Activated CD8-positive, alpha-beta T cell treated with anti-CD3 and anti-CD28 coated beads, Interleukin-2, amount 10 ng/mL, durations not matched to agents 7 days and 5 days (primary cell): ENCODE measurements at regions not wholly inside any gene's neighbourhood (a gene's known extent, or its start where the extent isn't known, plus 50 kb on each side); places are given as distances from the start of the nearest gene placed in this dataset.
"Not testable (repeated sequence)": the region's sequence is repeated elsewhere in the genome, so short reads cannot be mapped to it uniquely, and the experiment has no call there.

ENCODE experiments used
- ATAC-seq: fragments of 150-1000 bp; cut with Tn5 transposase; one replicate; pipeline ENCODE4 v1.10.0; 2021; ENCODE audit warnings: moderate library complexity
- CTCF ChIA-PET: fragments of 350-600 bp; sonication (Branson Sonifier 250); formaldehyde crosslinking; loops from one replicate; lab custom pipeline; 2021; ENCODE audit warnings: antibody characterized with exemption; lab: Charles Lee
- POLR2A ChIA-PET: fragments of 350-600 bp; sonication (Branson Sonifier 250); formaldehyde crosslinking; loops from one replicate; lab custom pipeline; 2021; ENCODE audit warnings: antibody characterized with exemption; lab: Charles Lee
- DNase-seq: peaks from one replicate; pipeline ENCODE4 v3.0.0-alpha.2; 2020
- H3K27ac Mint-ChIP-seq: one replicate; pipeline ENCODE4 v1.8.0; 2021; ENCODE audit warnings: mild to moderate bottlenecking, mixed read lengths
- H3K27me3 Mint-ChIP-seq: one replicate; pipeline ENCODE4 v1.8.0; 2021; ENCODE audit warnings: low read depth, mixed read lengths
- H3K36me3 Mint-ChIP-seq: one replicate; pipeline ENCODE4 v1.8.0; 2021; ENCODE audit warnings: low read depth, mixed read lengths
- H3K4me1 Mint-ChIP-seq: one replicate; pipeline ENCODE4 v1.8.0; 2021; ENCODE audit warnings: low read depth, mixed read lengths
- H3K4me3 Mint-ChIP-seq: one replicate; pipeline ENCODE4 v1.8.0; 2021; ENCODE audit warnings: mild to moderate bottlenecking, mixed read lengths
- H3K9me3 Mint-ChIP-seq: one replicate; pipeline ENCODE4 v1.8.0; 2022; ENCODE audit warnings: mixed read lengths; ENCODE audit not compliant: insufficient read depth

DNA sequence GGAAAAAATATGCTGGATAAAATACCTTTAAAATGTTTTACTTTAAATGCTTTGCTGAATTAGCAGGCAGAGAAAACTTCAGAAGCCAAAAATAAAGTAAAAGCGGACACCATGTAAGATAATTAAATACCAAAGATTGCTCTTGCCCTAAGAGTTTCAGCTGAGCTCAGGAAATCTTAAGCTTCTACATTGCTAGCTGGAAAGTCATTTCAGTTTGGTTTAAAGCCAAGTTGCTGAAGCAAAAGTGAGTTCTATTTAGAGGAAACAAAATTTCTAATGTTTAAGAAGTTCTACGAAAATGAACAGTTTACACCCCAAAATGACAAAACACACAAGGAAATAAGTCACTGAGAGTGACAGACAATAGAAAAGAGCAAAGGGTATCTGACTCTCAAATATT, 310.0 kb downstream of the ADAMTS20 start:
- POLR2A ChIA-PET, result no interaction called here
- Mint-ChIP-seq H3K27me3 (no peaks in the 10 kb centered on the region), H3K9me3 (peaks cover 4% of the 10 kb centered on the region), H3K27ac (no peak overlapping the region), H3K36me3 (no peaks in the 10 kb centered on the region), H3K4me1 (no peaks in the 10 kb centered on the region), H3K4me3 (no peak overlapping the region)
- DNase-seq (no peak), ATAC-seq (no peak)
- CTCF ChIA-PET, result no interaction called here

GRCh38 chr12:43238281-43238680, 313.7 kb downstream of the ADAMTS20 start:
- Mint-ChIP-seq H3K4me1 (no peaks in the 10 kb centered on the region), H3K9me3 (peaks cover 4% of the 10 kb centered on the region), H3K36me3 (no peaks in the 10 kb centered on the region), H3K27ac (no peak overlapping the region), H3K4me3 (no peak overlapping the region), H3K27me3 (no peaks in the 10 kb centered on the region)
- POLR2A ChIA-PET, result no interaction called here
- no peak for DNase-seq
- CTCF ChIA-PET, result no interaction called here
- no peak for ATAC-seq

GRCh38 chr12:43237238-43237879, 314.6 kb downstream of the ADAMTS20 start:
- Mint-ChIP-seq H3K4me3 (no peak overlapping the region), H3K36me3 (no peaks in the 10 kb centered on the region), H3K4me1 (no peaks in the 10 kb centered on the region), H3K27me3 (no peaks in the 10 kb centered on the region), H3K27ac (no peak overlapping the region), H3K9me3 (peaks cover 4% of the 10 kb centered on the region)
- ATAC-seq (no peak), DNase-seq (no peak)
- POLR2A ChIA-PET, result no interaction called here
- CTCF ChIA-PET, result no interaction called here

GRCh38 chr12:43235721-43236120, 316.3 kb downstream of the ADAMTS20 start:
- DNase-seq (no peak), ATAC-seq (no peak)
- POLR2A ChIA-PET, result no interaction called here
- CTCF ChIA-PET, result no interaction called here
- no peaks in the 10 kb centered on the region for H3K36me3 Mint-ChIP-seq
- H3K4me1 Mint-ChIP-seq, result no peaks in the 10 kb centered on the region
- H3K9me3 Mint-ChIP-seq, result peaks cover 4% of the 10 kb centered on the region
- no peaks in the 10 kb centered on the region for H3K27me3 Mint-ChIP-seq
- H3K4me3 Mint-ChIP-seq, result no peak overlapping the region
- H3K27ac Mint-ChIP-seq, result no peak overlapping the region

GRCh38 chr12:43233861-43234260, 318.1 kb downstream of the ADAMTS20 start:
- ATAC-seq (no peak), DNase-seq (no peak)
- no peak overlapping the region for H3K27ac Mint-ChIP-seq
- ChIA-PET POLR2A (no interaction called here), CTCF (no interaction called here)
- H3K9me3 Mint-ChIP-seq, result no peaks in the 10 kb centered on the region
- H3K27me3 Mint-ChIP-seq, result no peaks in the 10 kb centered on the region
- no peaks in the 10 kb centered on the region for H3K36me3 Mint-ChIP-seq
- no peak overlapping the region for H3K4me3 Mint-ChIP-seq
- no peaks in the 10 kb centered on the region for H3K4me1 Mint-ChIP-seq

DNA sequence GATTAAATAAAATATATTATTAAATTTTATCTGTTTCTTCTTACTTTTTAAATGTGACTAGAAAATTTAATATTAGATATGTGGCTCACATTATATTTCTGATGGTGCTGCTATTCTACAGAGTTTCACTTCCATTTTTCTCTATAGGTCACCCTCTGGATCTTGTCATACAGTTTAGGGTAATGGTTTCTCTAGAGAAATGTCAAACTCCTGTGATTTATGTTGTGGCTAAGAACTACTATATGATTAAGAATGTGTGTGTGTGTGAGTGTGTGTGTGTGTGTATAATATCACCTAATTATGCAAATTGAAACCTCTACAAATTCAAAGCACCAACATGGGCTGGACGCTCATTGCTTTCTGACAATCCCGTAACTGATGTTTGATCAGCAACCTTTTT, 325.9 kb downstream of the ADAMTS20 start:
- DNase-seq (no peak), ATAC-seq (no peak)
- no peaks in the 10 kb centered on the region for H3K36me3 Mint-ChIP-seq
- no peaks in the 10 kb centered on the region for H3K4me1 Mint-ChIP-seq
- no peak overlapping the region for H3K27ac Mint-ChIP-seq
- ChIA-PET CTCF (no interaction called here), POLR2A (no interaction called here)
- no peaks in the 10 kb centered on the region for H3K9me3 Mint-ChIP-seq
- H3K27me3 Mint-ChIP-seq, result no peaks in the 10 kb centered on the region
- H3K4me3 Mint-ChIP-seq, result no peak overlapping the region

GRCh38 chr12:43224190-43224805, 327.7 kb downstream of the ADAMTS20 start:
- H3K4me1 Mint-ChIP-seq, POLR2A ChIA-PET, DNase-seq, H3K36me3 Mint-ChIP-seq, ATAC-seq, H3K4me3 Mint-ChIP-seq, CTCF ChIA-PET, H3K27me3 Mint-ChIP-seq, H3K9me3 Mint-ChIP-seq, H3K27ac Mint-ChIP-seq: not testable (repeated sequence)

- no peak for ATAC-seq
Observed at GRCh38 chr12:43222796-43223195, 329.2 kb downstream of the ADAMTS20 start.

GRCh38 chr12:43221216-43221615, 330.8 kb downstream of the ADAMTS20 start:
- no peaks in the 10 kb centered on the region for H3K4me1 Mint-ChIP-seq
- no peak overlapping the region for H3K4me3 Mint-ChIP-seq
- no peaks in the 10 kb centered on the region for H3K36me3 Mint-ChIP-seq
- H3K9me3 Mint-ChIP-seq, result no peaks in the 10 kb centered on the region
- H3K27me3 Mint-ChIP-seq, result no peaks in the 10 kb centered on the region
- DNase-seq (no peak), ATAC-seq (no peak)
- ChIA-PET CTCF (no interaction called here), POLR2A (no interaction called here)
- no peak overlapping the region for H3K27ac Mint-ChIP-seq

More at GRCh38 chr12:43222796-43223195, 329.2 kb downstream of the ADAMTS20 start:
- CTCF ChIA-PET, result no interaction called here
- no peak for DNase-seq
- Mint-ChIP-seq H3K4me3 (no peak overlapping the region), H3K9me3 (no peaks in the 10 kb centered on the region), H3K4me1 (no peaks in the 10 kb centered on the region), H3K27ac (no peak overlapping the region), H3K27me3 (no peaks in the 10 kb centered on the region), H3K36me3 (no peaks in the 10 kb centered on the region)
- POLR2A ChIA-PET, result no interaction called here

GRCh38 chr12:43216490-43216889, 335.5 kb downstream of the ADAMTS20 start:
- no peaks in the 10 kb centered on the region for H3K36me3 Mint-ChIP-seq
- DNase-seq, result no peak
- no peaks in the 10 kb centered on the region for H3K4me1 Mint-ChIP-seq
- H3K9me3 Mint-ChIP-seq, result no peaks in the 10 kb centered on the region
- POLR2A ChIA-PET, result no interaction called here
- H3K27me3 Mint-ChIP-seq, result no peaks in the 10 kb centered on the region
- no peak overlapping the region for H3K27ac Mint-ChIP-seq
- no peak overlapping the region for H3K4me3 Mint-ChIP-seq
- CTCF ChIA-PET, result no interaction called here
- no peak for ATAC-seq

DNA sequence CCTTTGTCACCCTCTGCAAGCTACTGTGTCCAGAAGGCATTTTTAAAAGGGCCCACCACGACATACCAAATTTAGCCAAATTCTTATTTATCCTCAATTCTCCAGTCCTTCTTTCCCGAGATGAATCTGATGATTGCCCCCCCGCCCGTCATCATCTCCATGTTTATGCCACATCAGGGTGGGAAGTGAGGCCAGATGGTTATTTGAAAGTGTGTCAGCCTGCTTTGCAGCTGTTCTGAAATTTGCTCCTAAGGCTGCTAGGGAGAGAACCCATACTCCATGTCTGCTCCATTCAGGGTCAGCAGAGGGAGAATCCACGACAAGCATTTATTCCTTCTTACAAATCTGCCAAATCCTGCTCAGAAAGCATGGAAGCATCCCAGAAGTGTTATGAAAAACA, 337.8 kb downstream of the ADAMTS20 start:
- Mint-ChIP-seq H3K27me3 (no peaks in the 10 kb centered on the region), H3K36me3 (no peaks in the 10 kb centered on the region), H3K9me3 (no peaks in the 10 kb centered on the region), H3K4me1 (no peaks in the 10 kb centered on the region), H3K4me3 (no peak overlapping the region), H3K27ac (no peak overlapping the region)
- CTCF ChIA-PET, result no interaction called here
- POLR2A ChIA-PET, result no interaction called here
- ATAC-seq (no peak), DNase-seq (no peak)

- no peaks in the 10 kb centered on the region for H3K27me3 Mint-ChIP-seq
- no peaks in the 10 kb centered on the region for H3K4me1 Mint-ChIP-seq
- no peak for ATAC-seq
- H3K36me3 Mint-ChIP-seq, result no peaks in the 10 kb centered on the region
- POLR2A ChIA-PET, result no interaction called here
- no peaks in the 10 kb centered on the region for H3K9me3 Mint-ChIP-seq
- no peak for DNase-seq
- no peak overlapping the region for H3K27ac Mint-ChIP-seq
- CTCF ChIA-PET, result no interaction called here
- no peak overlapping the region for H3K4me3 Mint-ChIP-seq
Observed at GRCh38 chr12:43213608-43214007, 338.4 kb downstream of the ADAMTS20 start.
